HG03039 (cell line): ENCODE measurements at regions not wholly inside any gene's neighbourhood (a gene's known extent, or its start where the extent isn't known, plus 50 kb on each side); places are given as distances from the start of the nearest gene placed in this dataset.

ENCODE experiments used
- ATAC-seq: cut with Tn5 transposase; IDR thresholded peaks from one replicate; pipeline ENCODE4 v1.9.1; 2021; ENCODE audit warnings: mild to moderate bottlenecking, moderate library complexity; ENCODE audit not compliant: unreplicated experiment

- no peak for ATAC-seq
Measured at GRCh38 chr6:91299544-91300491, 712.9 kb upstream of the MAP3K7 start.

GRCh38 chr6:91298543-91299145 lies 711.8 kb upstream of the MAP3K7 start:
- ATAC-seq = no peak

- ATAC-seq = no peak
Measured at GRCh38 chr6:91293395-91293794, 706.5 kb upstream of the MAP3K7 start.

DNA sequence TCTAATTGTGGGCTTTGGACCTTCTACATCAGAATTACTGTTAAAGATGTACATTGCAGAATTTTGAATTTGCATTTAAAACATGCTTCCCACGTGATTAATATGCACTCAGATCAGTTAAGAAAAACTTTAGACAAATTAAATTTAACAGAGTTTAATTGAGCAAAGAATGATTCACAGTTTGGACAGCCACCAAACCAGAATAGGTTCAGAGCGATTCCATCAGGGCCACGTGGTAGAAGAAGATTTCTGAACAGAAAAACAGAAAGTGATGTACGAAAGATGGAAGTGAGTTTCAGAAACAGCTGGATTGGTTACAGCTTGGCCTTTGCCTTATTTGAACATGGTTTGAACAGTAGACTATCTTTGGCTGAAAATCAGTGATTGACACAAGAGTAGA lies 704.2 kb upstream of the MAP3K7 start:
- no peak for ATAC-seq

DNA sequence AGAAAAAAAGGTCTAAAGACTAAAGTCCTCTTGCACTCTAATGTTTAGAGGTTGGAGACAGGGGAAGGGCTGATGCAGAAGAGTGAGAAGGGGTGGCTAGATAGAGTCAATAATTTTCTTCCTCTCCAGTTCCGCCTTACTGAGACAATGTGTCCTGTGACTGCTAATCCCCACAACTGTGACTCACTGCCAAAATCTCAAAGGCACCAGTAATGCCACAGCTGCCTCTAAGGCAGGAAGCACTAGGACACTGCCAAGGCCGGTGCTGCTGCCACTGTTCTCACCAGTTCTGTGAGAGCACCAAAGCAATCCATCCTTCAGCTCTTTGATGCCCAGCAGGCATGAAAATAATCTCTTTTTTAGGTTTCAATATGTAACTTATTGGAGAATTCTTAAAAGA lies 701.9 kb upstream of the MAP3K7 start:
- no peak for ATAC-seq

DNA sequence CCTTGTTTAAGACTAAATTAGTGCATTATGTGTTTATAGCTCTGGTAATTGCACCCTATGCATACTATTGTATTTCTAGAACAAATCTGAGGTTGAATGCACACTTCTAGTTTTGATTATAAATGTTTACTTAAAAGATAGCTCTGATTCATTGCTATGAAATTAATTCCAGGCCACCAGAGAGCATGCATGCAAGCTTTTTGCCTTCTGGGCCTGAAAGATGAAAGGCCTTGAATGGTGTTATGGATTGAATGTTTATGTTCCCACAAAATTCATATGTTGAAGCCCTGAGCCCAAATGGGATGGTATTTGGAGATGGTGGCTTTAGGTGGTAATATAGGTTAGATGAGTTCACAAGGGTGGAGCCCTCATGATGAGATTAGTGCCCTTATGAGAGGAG lies 695.0 kb upstream of the MAP3K7 start:
- ATAC-seq = no peak

GRCh38 chr6:91280494-91280830 lies 693.6 kb upstream of the MAP3K7 start:
- no peak for ATAC-seq

- no peak for ATAC-seq
Measured at GRCh38 chr6:91279740-91280493, 693.0 kb upstream of the MAP3K7 start.

DNA sequence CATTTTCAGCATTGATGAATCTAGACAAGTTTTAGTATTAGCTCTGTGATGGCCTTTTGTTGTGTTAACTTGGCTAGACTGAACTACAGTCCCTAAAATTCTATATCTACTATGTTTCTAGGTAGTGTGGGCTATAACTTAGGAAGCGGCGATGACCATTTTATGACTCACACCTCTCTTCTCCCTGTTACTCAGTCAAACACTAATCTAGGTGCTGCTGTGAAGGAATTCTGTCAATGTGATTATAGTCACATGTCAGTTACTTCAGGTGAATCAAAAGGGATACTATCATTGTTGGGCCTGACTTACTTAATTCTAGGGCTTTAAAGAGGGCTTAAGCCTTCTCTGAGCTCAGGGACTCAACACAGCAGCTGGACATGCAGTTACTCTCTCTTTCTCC lies 691.5 kb upstream of the MAP3K7 start:
- no peak for ATAC-seq

DNA sequence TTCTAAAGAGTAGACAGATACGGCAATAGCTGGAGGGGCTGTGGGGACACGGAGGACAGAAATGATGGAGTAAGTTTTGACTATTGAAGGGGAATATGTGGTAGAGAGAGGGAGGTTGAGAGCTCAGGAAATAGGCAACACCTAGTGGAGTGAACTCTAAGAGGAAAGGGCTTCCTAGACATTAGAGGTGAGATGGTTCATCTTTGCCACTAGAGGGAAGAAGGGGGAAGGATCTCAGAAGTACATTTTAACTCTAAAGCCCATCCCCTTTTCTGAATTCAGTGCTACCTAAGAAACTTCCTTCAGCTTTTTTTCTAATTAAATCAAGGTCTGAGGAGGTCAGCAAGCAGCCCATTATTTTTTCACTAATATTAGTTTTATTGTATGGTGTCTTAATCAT lies 689.4 kb upstream of the MAP3K7 start:
- ATAC-seq = no peak

DNA sequence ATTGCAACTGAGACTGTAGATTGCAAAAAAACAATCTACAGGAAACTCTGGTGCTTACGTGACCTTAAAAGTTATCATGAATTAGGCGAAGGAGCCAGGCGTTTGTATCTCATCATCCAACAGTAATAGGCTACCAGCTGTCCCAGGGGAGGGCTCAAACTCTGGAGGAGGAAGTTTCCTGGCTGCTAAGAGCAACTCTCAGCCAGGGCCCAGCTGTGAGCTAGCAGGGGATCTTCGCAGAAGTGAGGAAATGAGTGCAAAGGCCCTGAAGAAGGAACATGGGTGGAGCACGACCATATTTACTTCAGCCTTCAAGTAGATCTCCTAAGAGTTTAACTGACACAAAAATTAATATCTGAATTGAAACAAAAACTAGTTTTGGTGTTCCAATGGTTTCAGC lies 686.9 kb upstream of the MAP3K7 start:
- ATAC-seq = no peak

DNA sequence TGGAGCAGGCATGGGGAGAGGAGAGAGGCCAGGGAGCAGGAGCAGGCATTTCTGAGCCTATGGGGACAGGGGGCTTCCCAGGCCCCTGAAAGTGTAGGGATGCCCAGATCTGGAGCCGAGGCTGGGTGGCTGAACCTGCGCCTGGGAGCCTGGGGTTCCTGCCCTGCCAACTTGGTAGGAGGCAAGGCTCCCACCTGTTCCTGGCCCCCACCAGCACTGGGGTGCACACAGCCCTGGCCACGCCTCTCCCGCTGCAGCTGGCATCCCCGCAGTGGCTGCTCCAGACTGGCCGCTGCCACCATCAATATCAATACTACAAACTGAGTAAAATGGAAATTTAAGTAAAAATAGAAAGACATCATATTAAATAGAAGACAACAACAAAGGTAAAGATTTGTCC lies 684.9 kb upstream of the MAP3K7 start:
- no peak for ATAC-seq

- no peak for ATAC-seq
Measured at GRCh38 chr6:91268941-91269340, 682.1 kb upstream of the MAP3K7 start.

GRCh38 chr6:91267246-91267645 lies 680.4 kb upstream of the MAP3K7 start:
- ATAC-seq = no peak

- ATAC-seq = no peak
Measured at GRCh38 chr6:91266156-91266555, 679.3 kb upstream of the MAP3K7 start.

DNA sequence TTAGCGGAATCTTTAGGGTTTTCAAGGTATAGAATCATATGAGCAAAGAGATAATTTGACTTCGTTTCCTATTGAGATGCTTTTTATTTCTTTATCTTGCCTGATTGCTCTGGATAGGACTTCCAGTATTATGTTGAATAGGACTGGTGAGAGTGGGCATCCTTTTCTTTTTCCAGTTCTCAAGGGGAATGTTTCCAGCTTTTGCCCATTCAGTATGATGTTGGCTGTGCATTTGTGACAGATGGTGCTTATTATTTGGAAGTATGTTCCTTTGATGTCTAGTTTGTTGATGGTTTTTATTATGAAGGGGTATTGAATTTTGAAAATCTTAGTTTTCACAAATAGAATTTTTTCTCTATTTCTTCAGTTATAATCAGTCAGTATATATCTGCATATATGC lies 656.6 kb upstream of the MAP3K7 start:
- no peak for ATAC-seq

GRCh38 chr6:91242614-91242949 lies 655.7 kb upstream of the MAP3K7 start:
- no peak for ATAC-seq

GRCh38 chr6:91241946-91242613 lies 655.2 kb upstream of the MAP3K7 start:
- ATAC-seq = no peak

GRCh38 chr6:91240878-91241603 lies 654.2 kb upstream of the MAP3K7 start:
- no peak for ATAC-seq

DNA sequence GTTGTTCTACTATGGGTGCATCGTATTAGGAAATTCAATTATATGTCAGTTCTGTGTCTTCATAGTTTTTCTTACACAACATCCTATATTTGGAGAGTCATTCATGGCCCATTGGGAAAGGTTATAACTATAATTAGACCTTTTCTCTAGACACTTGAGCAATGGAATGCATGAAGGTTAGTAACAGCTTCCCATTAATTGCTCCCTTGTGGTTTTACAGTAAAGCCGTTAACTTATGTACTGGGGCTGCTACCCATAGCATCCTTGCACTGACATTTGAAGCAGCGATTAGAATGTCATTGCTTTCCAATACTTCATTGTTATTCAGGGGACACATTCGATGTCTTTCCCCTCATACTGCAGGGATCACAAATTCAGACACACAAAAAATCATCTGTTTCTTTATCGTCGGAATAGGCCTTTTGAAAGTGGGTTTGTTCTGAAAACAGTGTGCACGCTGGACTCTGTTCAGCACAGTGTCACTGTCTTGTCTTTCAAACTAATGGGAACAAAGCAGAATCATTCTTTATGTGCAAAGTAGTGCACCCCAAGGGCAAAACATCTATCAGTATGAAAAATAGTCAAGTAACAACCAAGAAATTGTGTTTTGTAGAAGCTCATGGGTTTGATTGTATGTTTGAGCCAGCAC lies 634.3 kb upstream of the MAP3K7 start:
- no peak for ATAC-seq
